IMR-90 (cell line): ENCODE measurements at regions not wholly inside any gene's neighbourhood (a gene's known extent, or its start where the extent isn't known, plus 50 kb on each side); places are given as distances from the start of the nearest gene placed in this dataset.

Source experiments
- ATAC-seq: fragments of 200-7000 bp; cut with Tn5 transposase; 2 replicates; pipeline ENCODE4 v1.9.1; 2020; ENCODE audit warnings: low read depth, mild to moderate bottlenecking, moderate library complexity
- BruUV-seq: library from RNA; stranded (reverse); fragments of 400-500 nt; replicated peaks from 2 replicates; lab custom pipeline; 2021; lab: Mats Ljungman, UMichigan
- CTCF ChIA-PET: fragments of 300-600 bp; formaldehyde crosslinking; extraction: SDS; loops from one replicate; lab custom pipeline; 2021; ENCODE audit warnings: antibody characterized with exemption; lab: Yijun Ruan, JAX
- POLR2A ChIA-PET: fragments of 300-600 bp; sonication (Branson Sonifier 250); formaldehyde crosslinking; loops from one replicate; lab custom pipeline; 2022; ENCODE audit warnings: antibody characterized with exemption; ENCODE audit not compliant: unreplicated experiment; lab: Charles Lee
- DNase-seq: peaks from one replicate; pipeline ENCODE4 v3.0.0; 2013
- H2AFZ ChIP-seq: replicated peaks from 2 replicates; pipeline ENCODE3; 2013; ENCODE audit warnings: low read length, mild to moderate bottlenecking; ENCODE audit not compliant: poor library complexity
- H2AK5ac ChIP-seq: 2 replicates; pipeline ENCODE4 v1.6.1; 2013; ENCODE audit warnings: low read depth, low read length, inconsistent platforms
- H2AK9ac ChIP-seq: replicated peaks from 2 replicates; pipeline ENCODE3; 2013; ENCODE audit warnings: mild to moderate bottlenecking, low read depth, low read length, moderate library complexity; ENCODE audit not compliant: poor library complexity
- H2BK120ac ChIP-seq: 2 replicates; pipeline ENCODE4 v1.6.1; 2013; ENCODE audit warnings: low read depth, low read length, inconsistent platforms
- H2BK15ac ChIP-seq: 3 replicates; pipeline ENCODE4 v1.6.1; 2013; ENCODE audit warnings: low read depth, low read length, inconsistent platforms
- H2BK20ac ChIP-seq: 2 replicates; pipeline ENCODE4 v1.6.1; 2013; ENCODE audit warnings: low read depth, mild to moderate bottlenecking, inconsistent platforms, low read length, moderate library complexity
- H2BK5ac ChIP-seq: 2 replicates; pipeline ENCODE4 v1.6.1; 2013; ENCODE audit warnings: mild to moderate bottlenecking, low read depth, low read length, inconsistent platforms; ENCODE audit not compliant: poor library complexity, severe bottlenecking
- H3K14ac ChIP-seq: replicated peaks from 2 replicates; pipeline ENCODE4 v1.6.1; 2013; ENCODE audit warnings: low read depth, low read length, inconsistent platforms
- H3K18ac ChIP-seq: 2 replicates; pipeline ENCODE4 v1.6.1; 2013; ENCODE audit warnings: low read depth, low read length, control low read depth
- H3K23ac ChIP-seq: 2 replicates; pipeline ENCODE4 v1.6.1; 2013; ENCODE audit warnings: low read depth, low read length, inconsistent platforms
- H3K27ac ChIP-seq: 2 replicates; pipeline ENCODE4 v1.5.1; 2013; ENCODE audit warnings: mild to moderate bottlenecking, control low read depth, low read length; ENCODE audit not compliant: insufficient read depth
- H3K27me3 ChIP-seq: 2 replicates; pipeline ENCODE4 v1.6.1; 2013; ENCODE audit warnings: low read length; ENCODE audit not compliant: control insufficient read depth, insufficient read depth
- H3K36me3 ChIP-seq: 2 replicates; pipeline ENCODE4 v1.6.1; 2013; ENCODE audit warnings: low read length, mixed read lengths; ENCODE audit not compliant: control insufficient read depth, insufficient read depth
- H3K4ac ChIP-seq: 2 replicates; pipeline ENCODE4 v1.6.1; 2013; ENCODE audit warnings: low read depth, low read length, inconsistent platforms
- H3K4me1 ChIP-seq: 2 replicates; pipeline ENCODE4 v1.6.1; 2013; ENCODE audit warnings: low read length, mixed read lengths; ENCODE audit not compliant: control insufficient read depth, insufficient read depth
- H3K4me2 ChIP-seq: 2 replicates; pipeline ENCODE4 v1.6.1; 2013; ENCODE audit warnings: low read depth, mild to moderate bottlenecking, control low read depth, low read length, moderate library complexity
- H3K4me3 ChIP-seq: 2 replicates; pipeline ENCODE4 v1.5.1; 2013; ENCODE audit warnings: low read depth, mild to moderate bottlenecking, control low read depth, low read length, moderate library complexity; ENCODE audit not compliant: insufficient read depth
- H3K56ac ChIP-seq: 2 replicates; pipeline ENCODE4 v1.6.1; 2013; ENCODE audit warnings: low read length, inconsistent platforms; ENCODE audit not compliant: insufficient read depth; ENCODE audit errors: extremely low read depth
- H3K79me1 ChIP-seq, 2 experiments: 2 replicates each; pipeline ENCODE4 v1.6.1; 2013; ENCODE audit warnings: low read length in 2 of 2, inconsistent platforms in 1 of 2, low read depth in 1 of 2
- H3K9ac ChIP-seq: 2 replicates; pipeline ENCODE4 v1.6.1; 2013; ENCODE audit warnings: low read depth, low read length, control low read depth
- H3K9me1 ChIP-seq: 2 replicates; pipeline ENCODE4 v1.6.1; 2013; ENCODE audit warnings: low read length, inconsistent platforms; ENCODE audit not compliant: insufficient read depth
- H3K9me3 ChIP-seq: 2 replicates; pipeline ENCODE4 v1.6.1; 2013; ENCODE audit warnings: low read length; ENCODE audit not compliant: control insufficient read depth, insufficient read depth
- H4K20me1 ChIP-seq: 2 replicates; pipeline ENCODE4 v1.6.1; 2013; ENCODE audit warnings: low read length, inconsistent platforms; ENCODE audit not compliant: insufficient read depth
- H4K5ac ChIP-seq: 2 replicates; pipeline ENCODE4 v1.6.1; 2013; ENCODE audit warnings: mild to moderate bottlenecking, low read depth, low read length, control low read depth
- H4K8ac ChIP-seq, 2 experiments: 2 replicates each; pipeline ENCODE4 v1.6.1; 2013; ENCODE audit warnings: low read depth in 2 of 2, low read length in 2 of 2, control low read depth in 1 of 2, inconsistent platforms in 1 of 2
- H4K91ac ChIP-seq: 2 replicates; pipeline ENCODE4 v1.6.1; 2013; ENCODE audit warnings: low read depth, low read length, inconsistent platforms; ENCODE audit not compliant: insufficient read depth
- BHLHE40 ChIP-seq: fragments of 150-350 bp; IDR thresholded peaks from 2 replicates; pipeline ENCODE4 v1.6.1; 2016; ENCODE audit warnings: mild to moderate bottlenecking, low read depth, low read length
- CEBPB ChIP-seq: IDR thresholded peaks from 2 replicates; pipeline ENCODE4 v1.6.1; 2012; ENCODE audit warnings: low read depth, low read length, improper control_type of control experiment
- CTCF ChIP-seq: conservative IDR thresholded peaks from 2 replicates; pipeline ENCODE4 v1.5.1; 2012; ENCODE audit warnings: mild to moderate bottlenecking, low read depth, low read length, improper control_type of control experiment
- ELK1 ChIP-seq: fragments of 150-350 bp; IDR thresholded peaks from 2 replicates; pipeline ENCODE4 v1.6.1; 2016; ENCODE audit warnings: low read depth, mild to moderate bottlenecking, low read length, moderate library complexity, borderline replicate concordance
- FOS ChIP-seq: fragments of 150-350 bp; IDR thresholded peaks from 2 replicates; pipeline ENCODE4 v1.6.1; 2016; ENCODE audit warnings: low read depth, low read length
- MAFK ChIP-seq: IDR thresholded peaks from 2 replicates; pipeline ENCODE4 v1.6.1; 2012; ENCODE audit warnings: low read depth, low read length, improper control_type of control experiment
- MAZ ChIP-seq: IDR thresholded peaks from 2 replicates; pipeline ENCODE4 v1.6.1; 2012; ENCODE audit warnings: low read depth, mild to moderate bottlenecking, low read length, improper control_type of control experiment, moderate library complexity, borderline replicate concordance
- MXI1 ChIP-seq: IDR thresholded peaks from 2 replicates; pipeline ENCODE4 v1.6.1; 2012; ENCODE audit warnings: low read depth, mild to moderate bottlenecking, low read length, moderate library complexity, borderline replicate concordance
- POLR2A ChIP-seq: IDR thresholded peaks from 2 replicates; pipeline ENCODE4 v1.6.1; 2012; ENCODE audit warnings: mild to moderate bottlenecking, low read depth, low read length
- RCOR1 ChIP-seq: IDR thresholded peaks from 2 replicates; pipeline ENCODE4 v1.6.1; 2012; ENCODE audit warnings: mild to moderate bottlenecking, low read length, improper control_type of control experiment; ENCODE audit not compliant: insufficient replicate concordance
- RFX5 ChIP-seq: IDR thresholded peaks from 2 replicates; pipeline ENCODE4 v1.8.0; 2012; ENCODE audit warnings: low read depth, mild to moderate bottlenecking, low read length, moderate library complexity
- SMC3 ChIP-seq: fragments of 150-350 bp; IDR thresholded peaks from 2 replicates; pipeline ENCODE4 v1.6.1; 2016; ENCODE audit warnings: low read depth, mild to moderate bottlenecking, antibody characterized with exemption, low read length, moderate library complexity
- USF2 ChIP-seq: fragments of 150-350 bp; IDR thresholded peaks from 2 replicates; pipeline ENCODE4 v1.6.1; 2017; ENCODE audit warnings: mild to moderate bottlenecking, antibody characterized with exemption, low read length, low read depth
- whole genome bisulfite sequencing, 2 experiments: methylation state at CpG; one replicate each; pipeline versions ENCODE4 v1.1.5 to v1.1.7; 2013; ENCODE audit warnings: missing lambda C conversion rate in 2 of 2; ENCODE audit not compliant: insufficient read length in 1 of 2; ENCODE audit errors: extremely low coverage in 2 of 2; 5-methylcytosine and 5-hydroxymethylcytosine counted together
- dilution Hi-C: fragments of 300-500 bp; cut with HindIII; formaldehyde crosslinking; loops from one replicate; pipeline ENCODE4 v1.14.3; 2018; ENCODE audit warnings: low sequenced_read_pairs; ENCODE audit not compliant: unreplicated experiment
- in situ Hi-C: fragments of 300-500 bp; cut with MboI; formaldehyde crosslinking; loops from 3 replicates; pipeline ENCODE4 v1.14.3; 2019; ENCODE audit warnings: low sequenced_read_pairs, inconsistent platforms, mixed read lengths
- intact Hi-C: fragments of 100-400 bp; cut with micrococcal nuclease; formaldehyde crosslinking; loops from 2 replicates; pipeline ENCODE4 v1.10.0; 2022

- CTCF ChIA-PET = no interaction called here
- in situ Hi-C loops (no loop called here), dilution Hi-C loops (loop anchor here (25.0 kb wide), 1 partner anchor 96 kb away; no protein-coding TSS in a partner anchor), intact Hi-C loops (no loop called here)
- ATAC-seq (no peak), DNase-seq (no peak)
- no peaks in the 10 kb centered on the region for H3K36me3 ChIP-seq
- H2AFZ ChIP-seq = no peak overlapping the region
- H3K27ac ChIP-seq = no peak overlapping the region
- no peak overlapping the region for H4K91ac ChIP-seq
- no peak overlapping the region for H4K8ac ChIP-seq
- no peak overlapping the region for H2BK5ac ChIP-seq
- no peak overlapping the region for H3K18ac ChIP-seq
- H2BK20ac ChIP-seq = no peak overlapping the region
- no peak overlapping the region for H4K5ac ChIP-seq
- no peak overlapping the region for H3K9ac ChIP-seq
- H4K20me1 ChIP-seq = no peaks in the 10 kb centered on the region
- no peak overlapping the region for H2BK15ac ChIP-seq
- H3K9me1 ChIP-seq = no peaks in the 10 kb centered on the region
- POLR2A ChIA-PET = no interaction called here
- H3K27me3 ChIP-seq = no peaks in the 10 kb centered on the region
- H2AK5ac ChIP-seq = no peak overlapping the region
- no peak overlapping the region for H3K4me3 ChIP-seq
- H2AK9ac ChIP-seq = no peak overlapping the region
- H3K79me1 ChIP-seq = no peaks in the 10 kb centered on the region
- peaks cover 2% of the 10 kb centered on the region; the same call in 1 of the 2 replicates for H3K9me3 ChIP-seq
- no peak overlapping the region for H2BK120ac ChIP-seq
- H3K56ac ChIP-seq = no peak overlapping the region
- H3K4me2 ChIP-seq = no peak overlapping the region
- no peak overlapping the region for H3K23ac ChIP-seq
- no peak overlapping the region for H3K14ac ChIP-seq
- no peak overlapping the region for H3K4ac ChIP-seq
- no CpG with 5 or more reads among the region's 4 CpGs for WGBS, 2 experiments
- H3K4me1 ChIP-seq = peaks cover 2% of the 10 kb centered on the region; the same call in 1 of the 2 replicates
- TF ChIP-seq MXI1 (no peak), MAFK (no peak), CTCF (no peak), POLR2A (no peak), USF2 (no peak), RCOR1 (no peak), FOS (no peak), ELK1 (no peak), MAZ (no peak), RFX5 (no peak), SMC3 (no peak), BHLHE40 (no peak), CEBPB (no peak)
- no TSS peak for BruUV-seq
Measured at GRCh38 chr1:234833646-234834045, 223.7 kb upstream of the IRF2BP2 start.
